ENCODE measurements at regions not wholly inside any gene's neighbourhood (a gene's known extent, or its start where the extent isn't known, plus 50 kb on each side); places are given as distances from the start of the nearest gene placed in this dataset.

DNA sequence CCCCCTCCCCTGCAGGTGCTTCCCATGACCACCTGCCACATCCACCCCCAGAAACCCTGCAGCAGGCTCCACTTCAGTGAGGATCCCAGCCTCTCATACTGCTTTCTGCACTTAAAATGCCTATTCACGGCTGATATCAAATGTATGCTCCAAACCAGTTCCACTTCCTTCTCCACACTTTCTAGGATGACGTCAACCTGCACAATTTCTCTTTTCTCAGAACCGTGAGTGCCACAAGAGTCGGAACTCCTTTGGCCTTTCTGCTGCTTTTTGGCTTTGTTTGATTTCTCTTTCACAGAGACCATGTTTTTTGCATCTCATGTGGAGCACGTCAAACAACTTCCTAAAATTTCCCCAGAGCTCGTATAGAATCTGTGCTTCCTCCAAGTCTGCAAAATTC lies 378.8 kb upstream of the TNRC6C start:
- no peak for DNase-seq (ENCODE audit: extremely low read depth in 1 of 11, low read depth in 9 of 11, low spot score in 4 of 11)

DNA sequence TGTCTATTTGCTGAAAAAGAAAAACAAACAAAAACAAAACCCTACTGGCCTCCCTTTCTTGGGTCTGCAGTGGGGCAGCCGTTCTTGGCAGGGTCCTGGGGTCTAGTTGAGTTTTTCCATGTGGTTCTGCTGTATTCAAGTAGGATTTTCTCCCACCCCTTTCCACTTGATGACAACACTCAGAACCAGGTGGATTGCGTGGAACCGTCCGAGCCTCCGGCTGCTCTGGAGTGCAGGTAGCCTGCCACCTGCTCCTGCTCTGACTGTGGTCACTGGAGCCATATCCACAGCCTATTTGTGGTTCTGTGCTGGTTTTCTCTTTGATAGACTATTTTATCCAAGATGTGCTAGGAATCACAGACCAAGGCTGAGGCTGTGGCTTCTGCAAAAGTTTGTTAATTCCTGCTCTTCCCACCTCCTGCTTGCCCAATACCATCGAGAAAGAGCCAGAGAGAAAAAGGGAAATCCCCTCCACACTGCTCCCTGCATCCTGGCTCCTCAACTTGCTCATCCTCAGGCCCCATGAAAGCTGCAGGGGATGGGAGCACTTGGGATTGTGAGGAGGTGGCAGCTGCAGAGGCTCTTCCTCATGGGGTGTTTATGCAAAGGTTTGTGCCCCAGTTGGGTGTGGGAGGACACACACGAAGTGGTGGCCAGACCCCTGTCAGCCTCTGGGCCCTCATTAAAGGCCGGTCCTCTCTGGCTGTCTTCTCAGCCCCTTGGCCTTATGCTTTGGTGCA lies 377.8 kb upstream of the TNRC6C start:
- DNase-seq (ENCODE audit: extremely low read depth in 1 of 11, low read depth in 9 of 11, low spot score in 4 of 11), result no peak

DNA sequence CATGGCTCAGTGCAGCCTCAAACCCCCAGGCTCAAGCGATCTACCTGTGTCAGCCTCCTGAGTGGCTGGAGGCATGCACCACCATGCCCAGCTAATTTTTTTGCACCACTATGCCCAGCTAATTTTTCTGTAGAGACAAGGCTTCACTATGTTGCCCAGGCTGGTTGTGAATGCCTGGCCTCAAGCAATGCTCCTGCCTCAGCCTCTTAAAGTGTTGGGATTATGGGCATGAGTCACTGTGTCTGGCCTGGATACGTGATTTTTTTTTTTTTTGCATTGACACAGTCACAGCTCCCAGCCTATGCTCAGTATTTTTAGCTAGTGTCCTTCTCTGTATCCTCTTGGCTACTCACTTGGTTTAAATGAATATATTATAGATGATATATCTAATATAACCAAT lies 377.0 kb upstream of the TNRC6C start:
- no peak for DNase-seq (ENCODE audit: extremely low read depth in 1 of 11, low read depth in 9 of 11, low spot score in 4 of 11)

DNA sequence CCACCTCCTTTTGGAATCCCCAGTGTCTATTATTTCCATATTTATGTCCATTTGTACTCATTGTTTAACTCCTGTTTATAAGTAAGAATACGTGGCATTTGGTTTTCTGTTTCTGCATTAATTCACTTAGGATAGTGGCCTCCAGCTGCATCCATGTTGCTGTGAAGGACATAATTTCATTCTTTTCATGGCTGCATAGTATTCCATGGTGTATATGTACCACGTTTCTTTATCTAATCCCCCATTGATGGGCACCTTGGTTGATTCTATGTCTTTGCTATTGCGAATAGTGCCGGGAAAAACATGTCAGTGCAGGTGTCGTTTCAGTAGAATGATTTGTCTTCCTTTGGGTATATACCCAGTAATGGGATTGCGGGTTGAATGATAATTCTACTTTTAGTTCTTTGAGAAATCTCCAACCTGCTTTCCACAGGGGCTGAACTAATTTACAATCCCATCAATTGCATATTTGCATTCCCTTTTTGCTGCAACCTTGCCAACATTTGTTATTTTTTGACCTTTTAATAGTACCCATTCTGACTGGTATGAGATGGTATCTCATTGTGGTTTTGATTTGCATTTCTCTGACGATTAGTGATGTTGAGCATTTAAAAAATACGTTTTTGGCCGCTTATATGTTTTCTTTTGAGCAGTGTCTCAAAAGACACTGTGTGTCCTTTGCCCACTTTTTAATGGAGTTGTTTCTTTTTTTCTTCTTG lies 373.2 kb upstream of the TNRC6C start:
- no peak for DNase-seq (ENCODE audit: extremely low read depth in 1 of 11, low read depth in 9 of 11, low spot score in 4 of 11)

DNA sequence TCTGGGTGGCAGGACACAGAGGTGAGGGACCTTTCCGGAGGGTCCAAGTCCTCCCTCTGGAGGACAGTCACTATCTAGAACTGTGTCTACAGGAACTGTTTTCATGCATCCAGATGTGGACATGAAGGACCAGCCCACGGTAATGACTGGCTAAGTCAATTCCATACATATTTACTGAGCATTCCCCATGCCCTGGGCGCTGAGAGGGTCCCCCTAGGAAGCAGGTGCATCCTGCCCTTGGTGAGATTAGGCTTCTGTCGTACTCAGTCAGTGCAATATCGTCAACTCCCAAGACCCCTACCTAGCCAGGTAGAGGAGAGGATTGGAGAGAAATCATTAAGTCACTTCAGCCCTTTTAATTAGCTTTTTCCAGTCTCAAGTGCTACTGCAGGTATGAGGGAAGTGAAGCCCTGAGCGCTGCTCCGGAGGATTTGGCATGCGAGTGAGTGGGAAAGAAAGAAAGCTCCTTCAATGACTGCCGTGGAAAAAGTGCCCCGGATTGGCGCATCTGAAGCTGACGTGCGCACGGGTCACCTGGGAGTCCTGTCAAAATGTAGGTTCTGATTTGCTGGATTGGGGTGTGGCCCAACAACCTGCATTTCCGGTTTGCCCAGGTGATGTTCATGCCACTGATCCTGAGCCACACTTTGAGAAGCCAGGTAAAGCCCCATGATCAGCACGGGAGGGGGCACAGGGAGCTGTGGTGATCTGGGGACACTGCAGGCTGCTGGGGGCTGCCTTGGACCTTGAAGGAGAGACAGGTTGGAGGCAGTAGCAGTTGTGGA lies 367.4 kb upstream of the TNRC6C start:
- DNase-seq (ENCODE audit: extremely low read depth in 1 of 11, low read depth in 9 of 11, low spot score in 4 of 11), result no peak

DNA sequence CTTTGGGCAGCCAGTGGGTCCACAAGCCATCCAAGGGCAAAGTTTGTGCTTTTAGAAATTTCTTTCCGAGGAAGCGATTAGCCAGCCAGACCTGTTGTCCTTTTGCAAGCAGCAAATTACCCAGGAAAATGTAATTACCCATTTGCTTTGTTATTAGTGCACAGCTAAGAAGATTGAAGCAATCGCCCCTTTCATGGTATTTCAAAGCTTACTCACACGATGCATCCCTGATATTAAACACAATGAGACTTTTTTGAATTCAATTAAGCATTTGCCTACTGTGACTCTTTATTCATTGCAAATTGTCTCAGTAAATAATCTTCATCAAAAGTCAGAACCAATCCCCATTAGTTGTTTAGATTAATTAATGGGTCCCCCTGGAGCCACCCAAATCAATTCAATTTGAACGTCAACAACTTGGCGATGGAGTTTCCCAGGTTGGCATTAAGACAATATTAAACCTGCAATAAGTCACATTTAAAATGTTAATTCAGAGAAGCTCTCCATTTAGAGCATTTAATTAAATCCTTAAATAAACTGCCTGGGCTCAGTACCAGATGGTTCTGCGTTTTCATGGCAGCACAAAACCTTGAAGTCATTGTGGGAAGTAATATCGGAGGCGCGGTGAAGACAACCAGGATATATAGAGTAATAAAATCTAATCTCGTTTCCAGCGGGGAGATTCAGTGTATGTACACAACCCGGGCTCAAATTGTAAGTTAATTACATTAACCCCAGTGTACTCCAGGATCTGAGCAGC lies 366.2 kb upstream of the TNRC6C start:
- no peak for DNase-seq (ENCODE audit: extremely low read depth in 1 of 11, low read depth in 9 of 11, low spot score in 4 of 11)

GRCh38 chr17:77593081-77593480 lies 365.4 kb upstream of the TNRC6C start:
- no peak for DNase-seq (ENCODE audit: extremely low read depth in 1 of 11, low read depth in 9 of 11, low spot score in 4 of 11)

- DNase-seq (ENCODE audit: extremely low read depth in 1 of 11, low read depth in 9 of 11, low spot score in 4 of 11), result no peak
Observed at GRCh38 chr17:77594416-77595209, 363.9 kb upstream of the TNRC6C start.

GRCh38 chr17:77596491-77597417 lies 361.7 kb upstream of the TNRC6C start:
- DNase-seq (ENCODE audit: extremely low read depth in 1 of 11, low read depth in 9 of 11, low spot score in 4 of 11), result no peak

DNA sequence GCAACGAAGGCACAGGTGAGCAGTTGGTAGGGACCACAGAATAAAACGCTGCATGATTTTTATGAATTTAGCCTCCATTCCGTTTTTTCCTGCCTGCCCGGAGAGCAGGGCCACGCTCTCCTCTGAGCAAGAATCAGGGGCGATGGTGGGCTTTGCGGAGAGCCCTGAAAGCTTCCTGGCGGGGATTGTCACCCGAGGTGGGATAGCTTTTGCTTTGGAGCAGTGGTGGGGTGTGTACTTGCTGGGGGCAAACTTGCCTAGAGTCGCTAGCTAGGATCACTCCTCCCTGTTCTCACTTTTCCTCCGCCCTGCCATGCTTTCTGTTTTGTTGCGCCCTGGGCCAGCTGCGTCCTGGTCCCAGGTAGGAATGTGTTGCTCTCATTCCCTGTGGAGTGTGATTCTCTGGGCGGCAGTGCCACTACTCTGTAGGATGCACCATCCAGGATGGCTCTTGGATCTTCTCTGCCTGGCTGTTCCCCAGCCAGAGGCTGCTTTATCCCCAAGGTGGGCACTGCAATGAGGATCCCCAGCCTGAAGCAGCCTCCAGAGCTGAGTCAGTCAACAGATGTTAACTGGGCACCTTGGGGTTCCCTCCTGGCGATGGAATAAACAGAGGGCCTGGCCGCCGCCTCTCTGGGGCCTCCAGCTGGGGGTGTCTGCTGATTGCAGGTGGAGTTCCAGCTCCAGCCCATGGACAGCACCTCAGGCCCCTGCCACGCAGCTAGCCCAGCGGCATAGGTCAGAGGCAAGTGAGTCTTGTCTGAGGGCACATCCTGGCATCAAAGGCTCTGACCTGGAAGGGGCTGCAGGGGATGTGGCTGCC lies 360.9 kb upstream of the TNRC6C start:
- DNase-seq (ENCODE audit: extremely low read depth in 1 of 11, low read depth in 9 of 11, low spot score in 4 of 11), result no peak

DNA sequence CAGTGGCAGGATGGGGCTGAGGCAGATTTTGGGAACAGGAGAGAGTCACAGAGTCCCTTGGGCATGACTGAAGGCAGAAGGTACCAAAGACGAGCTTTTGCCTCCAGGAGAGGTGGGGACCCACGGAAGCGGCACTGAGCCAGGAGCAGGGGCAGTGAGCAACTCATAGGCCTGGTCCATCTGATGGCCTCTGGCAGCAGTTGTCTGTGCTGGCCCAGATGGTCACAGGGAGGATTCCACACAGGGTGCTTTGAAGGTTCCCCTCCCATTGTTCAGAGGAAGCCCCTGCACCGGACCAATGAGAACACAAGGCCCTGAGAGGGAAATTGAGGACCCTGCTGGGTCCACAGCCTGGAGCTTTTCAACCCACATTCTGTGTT lies 360.3 kb upstream of the TNRC6C start:
- DNase-seq (ENCODE audit: extremely low read depth in 1 of 11, low read depth in 9 of 11, low spot score in 4 of 11), result no peak

DNA sequence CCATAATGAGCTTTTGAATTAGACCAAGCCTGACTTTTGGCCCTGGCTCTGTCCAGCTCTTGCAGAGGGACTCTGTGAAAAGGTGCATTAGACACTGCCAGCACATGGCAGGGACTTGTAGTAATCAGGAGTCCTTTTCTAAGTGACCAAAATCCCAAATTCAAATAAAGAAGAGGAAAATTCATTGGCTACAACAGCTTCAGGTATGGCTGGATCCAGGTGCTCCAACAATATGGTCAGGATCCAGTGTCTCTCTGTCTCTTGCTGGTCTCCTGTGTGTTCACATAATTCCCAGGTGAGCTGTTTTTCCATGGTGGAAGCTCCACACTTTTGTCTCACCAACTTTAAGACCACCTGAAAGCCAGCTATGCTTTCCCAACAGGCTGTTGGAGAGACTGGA lies 358.8 kb upstream of the TNRC6C start:
- no peak for DNase-seq (ENCODE audit: extremely low read depth in 1 of 11, low read depth in 9 of 11, low spot score in 4 of 11)

- no peak for DNase-seq (ENCODE audit: extremely low read depth in 1 of 11, low read depth in 9 of 11, low spot score in 4 of 11)
Observed at GRCh38 chr17:77600346-77600745, 358.2 kb upstream of the TNRC6C start.

DNA sequence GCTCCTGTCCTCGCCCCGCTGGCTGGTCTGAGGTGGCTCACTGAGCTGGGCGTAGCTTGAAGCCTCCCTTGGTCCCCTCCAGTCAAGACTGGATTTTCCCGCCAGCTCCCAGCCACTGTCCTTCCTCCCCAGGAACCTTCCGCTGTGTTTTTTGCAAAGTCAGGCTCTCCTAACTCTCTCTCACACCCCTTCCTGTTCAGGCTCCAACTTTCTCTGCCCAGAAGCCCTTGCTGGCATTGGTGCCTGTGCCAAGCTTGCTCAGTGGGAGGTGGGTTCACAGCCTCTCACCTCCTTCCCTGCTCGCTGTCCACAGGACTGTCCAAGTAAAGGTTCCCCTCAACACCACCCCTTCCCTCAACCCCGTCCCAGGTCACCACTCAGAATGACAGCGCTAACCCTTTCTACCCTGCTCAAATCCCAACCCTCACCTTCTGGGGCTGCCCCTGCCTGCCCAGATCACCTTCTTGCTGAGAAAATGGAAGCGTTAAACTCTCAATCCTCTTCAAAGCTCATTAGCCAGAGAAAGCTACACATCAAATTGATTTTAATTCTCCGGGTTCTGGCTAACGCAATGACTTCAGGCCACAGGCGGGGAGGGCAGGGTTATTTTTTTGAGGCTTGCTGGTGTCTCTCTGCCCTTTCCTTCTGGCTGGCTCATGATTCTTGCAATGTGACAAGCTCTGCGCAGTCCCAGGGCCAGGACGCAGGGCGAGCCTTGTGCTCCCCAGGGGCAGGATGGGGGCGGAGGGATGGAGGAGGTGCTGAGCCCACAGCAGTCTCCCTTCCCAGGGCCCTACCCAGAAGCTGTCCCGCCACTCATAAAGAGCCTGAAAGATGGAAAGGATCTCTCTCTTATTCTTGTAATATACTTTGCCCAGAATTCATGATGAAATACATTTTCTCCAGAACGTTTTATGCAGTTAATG lies 357.2 kb upstream of the TNRC6C start:
- no peak for DNase-seq (ENCODE audit: extremely low read depth in 1 of 11, low read depth in 9 of 11, low spot score in 4 of 11)

DNA sequence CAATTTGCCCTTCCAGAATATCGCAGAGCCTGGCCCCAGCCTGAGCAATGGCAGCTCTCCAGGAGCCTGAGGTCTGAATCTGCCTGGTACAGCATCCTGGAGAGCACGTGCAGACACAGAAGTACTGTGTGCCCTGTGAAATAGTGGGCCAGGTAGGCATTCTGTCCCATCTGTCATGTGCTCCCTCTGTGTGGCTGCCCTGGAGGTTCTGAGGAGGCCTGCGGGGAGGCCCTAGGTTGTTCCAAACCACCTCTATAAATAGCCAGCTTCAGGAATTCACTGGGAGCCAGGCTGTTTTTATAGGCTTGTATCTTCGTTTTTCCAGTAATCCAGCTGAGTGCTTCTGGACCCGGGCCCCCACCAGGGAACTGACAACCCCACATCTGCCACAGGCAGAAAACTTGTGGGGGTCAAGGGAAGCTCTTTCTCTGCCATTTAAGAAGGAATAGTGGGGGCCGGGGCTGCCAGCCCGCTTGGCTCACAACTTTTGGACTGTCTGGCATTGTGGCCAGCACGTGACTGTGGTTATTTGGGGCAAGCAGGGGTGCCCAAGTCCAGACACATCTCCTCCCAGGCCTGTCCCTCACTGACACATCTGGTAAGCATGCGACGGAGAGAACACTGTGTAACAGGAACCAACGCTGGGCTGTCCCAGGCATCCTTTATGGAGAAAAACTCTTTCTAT lies 356.3 kb upstream of the TNRC6C start:
- no peak for DNase-seq (ENCODE audit: extremely low read depth in 1 of 11, low read depth in 9 of 11, low spot score in 4 of 11)

All from renal cortex interstitium (tissue), 11 donors.